Inferior parietal cortex (tissue), 1 donor: ENCODE measurements at regions not wholly inside any gene's neighbourhood (a gene's known extent, or its start where the extent isn't known, plus 50 kb on each side); places are given as distances from the start of the nearest gene placed in this dataset.
"Not testable (repeated sequence)": the region's sequence is repeated elsewhere in the genome, so short reads cannot be mapped to it uniquely, and the experiment has no call there.

Experiments used
- DNase-seq: peaks from one replicate; pipeline ENCODE4 v3.0.0-alpha.2; 2016; ENCODE audit errors: extremely low spot score

- DNase-seq = no peak
Observed at GRCh38 chr4:164313853-164314252, 440.1 kb upstream of the SMIM31 start.

- DNase-seq = no peak
Observed at GRCh38 chr4:164318350-164318749, 435.6 kb upstream of the SMIM31 start.

- no peak for DNase-seq
Observed at GRCh38 chr4:164319688-164320087, 434.2 kb upstream of the SMIM31 start.

GRCh38 chr4:164320847-164321246 lies 433.1 kb upstream of the SMIM31 start:
- DNase-seq = no peak

- no peak for DNase-seq
Observed at GRCh38 chr4:164326056-164326455, 427.9 kb upstream of the SMIM31 start.

GRCh38 chr4:164337219-164337944 lies 416.5 kb upstream of the SMIM31 start:
- DNase-seq = no peak

- no peak for DNase-seq
Observed at GRCh38 chr4:164343472-164343976, 410.4 kb upstream of the SMIM31 start.

- DNase-seq = no peak
Observed at GRCh38 chr4:164345756-164346155, 408.2 kb upstream of the SMIM31 start.

- no peak for DNase-seq
Observed at GRCh38 chr4:164350061-164350460, 403.9 kb upstream of the SMIM31 start.

GRCh38 chr4:164350716-164351115 lies 403.2 kb upstream of the SMIM31 start:
- not testable (repeated sequence) for DNase-seq

GRCh38 chr4:164357957-164358356 lies 396.0 kb upstream of the SMIM31 start:
- no peak for DNase-seq

- DNase-seq = no peak
Observed at GRCh38 chr4:164358400-164358799, 395.5 kb upstream of the SMIM31 start.

- no peak for DNase-seq
Observed at GRCh38 chr4:164359881-164360280, 394.1 kb upstream of the SMIM31 start.

- DNase-seq = no peak
Observed at GRCh38 chr4:164368894-164369293, 385.0 kb upstream of the SMIM31 start.

- no peak for DNase-seq
Observed at GRCh38 chr4:164373021-164373420, 380.9 kb upstream of the SMIM31 start.

GRCh38 chr4:164377277-164377676 lies 376.7 kb upstream of the SMIM31 start:
- no peak for DNase-seq

GRCh38 chr4:164378361-164378760 lies 375.6 kb upstream of the SMIM31 start:
- DNase-seq = no peak

- no peak for DNase-seq
Observed at GRCh38 chr4:164379694-164380093, 374.2 kb upstream of the SMIM31 start.

GRCh38 chr4:164381859-164382258 lies 372.1 kb upstream of the SMIM31 start:
- no peak for DNase-seq

- DNase-seq = no peak
Observed at GRCh38 chr4:164383058-164383357, 370.9 kb upstream of the SMIM31 start.

- DNase-seq = peak; percentile 95
Observed at GRCh38 chr4:164383358-164384220, 370.3 kb upstream of the SMIM31 start.

- DNase-seq = peak; percentile 44
Observed at GRCh38 chr4:164384416-164384815, 369.5 kb upstream of the SMIM31 start.

GRCh38 chr4:164396439-164396838 lies 357.5 kb upstream of the SMIM31 start:
- no peak for DNase-seq
